Adipocyte (in vitro differentiated cells): ENCODE measurements at regions not wholly inside any gene's neighbourhood (a gene's known extent, or its start where the extent isn't known, plus 50 kb on each side); places are given as distances from the start of the nearest gene placed in this dataset.
A peak's percentile ranks its signal among the peaks of the same experiment; 100 is the strongest.

Experiments used
- DNase-seq: peaks from one replicate; pipeline ENCODE4 v3.0.0-alpha.2; 2015; ENCODE audit warnings: low read depth
- H3K27me3 ChIP-seq: replicated peaks from 2 replicates; pipeline ENCODE4 v1.7.0; 2013; ENCODE audit warnings: mild to moderate bottlenecking, low read length, moderate library complexity; ENCODE audit not compliant: control insufficient read depth, insufficient read depth
- H3K36me3 ChIP-seq: 2 replicates; pipeline ENCODE4 v1.7.0; 2013; ENCODE audit warnings: low read length, mild to moderate bottlenecking, moderate library complexity; ENCODE audit not compliant: control insufficient read depth, insufficient read depth, severe bottlenecking
- H3K4me1 ChIP-seq: 2 replicates; pipeline ENCODE4 v1.7.0; 2013; ENCODE audit warnings: mild to moderate bottlenecking, low read length, moderate library complexity; ENCODE audit not compliant: control insufficient read depth, insufficient read depth
- H3K4me3 ChIP-seq: 2 replicates; pipeline ENCODE4 v1.7.0; 2013; ENCODE audit warnings: mild to moderate bottlenecking, low read length, moderate library complexity
- H3K9ac ChIP-seq: 2 replicates; pipeline ENCODE4 v1.7.0; 2013; ENCODE audit warnings: mild to moderate bottlenecking, low read length, moderate library complexity
- H3K9me3 ChIP-seq: 2 replicates; pipeline ENCODE4 v1.7.0; 2013; ENCODE audit warnings: mild to moderate bottlenecking, low read length, moderate library complexity; ENCODE audit not compliant: control insufficient read depth

DNA sequence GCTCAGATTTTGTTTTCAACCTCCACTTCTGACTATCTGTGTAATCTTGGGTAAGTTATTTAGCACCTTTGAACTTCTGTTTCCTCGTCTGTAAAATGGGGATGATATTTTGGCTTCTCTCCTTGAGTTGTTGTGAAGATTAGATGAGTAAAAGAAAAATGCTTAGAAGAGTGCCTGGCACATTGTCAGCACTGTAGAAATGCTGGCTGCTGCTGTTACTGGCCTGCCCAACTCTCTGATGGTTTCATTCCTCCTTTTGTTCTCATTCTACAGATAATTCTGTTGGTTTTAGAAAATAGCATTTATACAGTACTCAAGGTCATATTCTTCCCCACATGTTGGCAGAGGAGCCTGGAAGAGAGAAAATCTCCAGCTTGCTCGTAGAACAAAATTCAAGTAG lies 547.2 kb upstream of the JAG1 start:
- Histone ChIP-seq H3K9ac (no peak overlapping the region), H3K9me3 (no peaks in the 10 kb centered on the region), H3K4me1 (peaks cover 18% of the 10 kb centered on the region), H3K4me3 (no peak overlapping the region), H3K27me3 (no peaks in the 10 kb centered on the region), H3K36me3 (no peaks in the 10 kb centered on the region)
- DNase-seq: no peak

DNA sequence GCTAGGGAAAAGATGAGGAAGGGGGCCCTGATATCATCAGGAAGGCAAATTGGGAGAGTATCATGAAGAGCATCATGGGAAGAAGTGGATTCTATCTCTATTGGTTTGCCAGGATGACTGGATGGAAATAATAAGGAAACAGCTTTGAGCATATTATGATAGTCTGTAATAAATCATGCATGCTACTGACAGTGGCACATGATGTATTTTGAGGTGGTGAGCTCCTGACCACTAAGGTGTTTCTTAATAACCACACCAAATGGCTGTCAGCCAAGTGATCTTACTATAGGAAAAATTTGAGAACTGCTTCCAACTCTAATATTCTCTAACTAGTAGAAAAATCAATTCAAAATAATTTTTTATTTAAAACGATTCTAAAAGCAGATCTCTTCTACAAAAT lies 548.4 kb upstream of the JAG1 start:
- H3K27me3 ChIP-seq: no peaks in the 10 kb centered on the region
- no peak overlapping the region for H3K9ac ChIP-seq
- H3K36me3 ChIP-seq: no peaks in the 10 kb centered on the region
- DNase-seq: no peak
- no peaks in the 10 kb centered on the region for H3K9me3 ChIP-seq
- H3K4me1 ChIP-seq: peaks cover 7% of the 10 kb centered on the region
- H3K4me3 ChIP-seq: no peak overlapping the region

DNA sequence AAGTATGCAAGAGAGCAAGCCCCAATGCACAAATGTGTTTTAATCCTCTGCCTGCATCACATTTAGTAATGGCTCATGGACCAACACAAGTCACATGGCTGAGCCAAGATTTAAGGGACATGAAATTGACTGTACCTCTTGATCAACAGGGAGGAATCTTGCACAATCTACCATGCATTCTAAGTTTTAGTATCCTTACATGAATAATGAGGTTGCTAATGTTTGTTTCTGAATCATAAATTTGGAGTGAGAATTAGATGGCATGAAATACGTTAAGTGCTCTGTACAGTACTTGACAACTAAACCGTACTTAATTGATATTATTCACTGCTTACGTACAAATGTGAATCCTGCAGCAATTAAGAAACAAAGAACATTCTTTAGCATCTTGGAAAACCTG lies 553.8 kb upstream of the JAG1 start:
- DNase-seq: no peak
- H3K36me3 ChIP-seq: no peaks in the 10 kb centered on the region
- H3K9ac ChIP-seq: no peak overlapping the region
- no peak overlapping the region for H3K4me3 ChIP-seq
- H3K4me1 ChIP-seq: peaks cover 16% of the 10 kb centered on the region
- H3K27me3 ChIP-seq: no peaks in the 10 kb centered on the region
- no peaks in the 10 kb centered on the region for H3K9me3 ChIP-seq

DNA sequence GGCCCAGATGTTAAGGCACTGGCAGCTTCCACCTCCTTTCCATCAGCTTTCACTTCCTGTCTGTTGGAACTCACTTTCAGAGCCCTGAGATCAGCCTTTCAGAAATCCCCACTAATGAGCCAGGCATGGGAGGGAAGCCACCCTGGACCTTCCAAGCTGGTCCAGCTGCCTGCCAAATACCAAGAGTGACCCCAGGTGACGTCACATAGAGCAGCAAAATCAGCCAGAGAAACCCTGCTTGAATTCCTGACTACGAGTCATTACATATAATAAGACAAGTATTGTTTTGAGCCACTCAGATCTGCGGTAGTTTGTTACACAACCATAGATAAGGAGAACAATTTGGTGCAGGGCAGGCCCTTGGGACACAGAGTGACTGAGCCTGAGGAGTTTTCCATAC lies 556.0 kb upstream of the JAG1 start:
- Histone ChIP-seq H3K4me1 (peaks cover 16% of the 10 kb centered on the region), H3K36me3 (no peaks in the 10 kb centered on the region), H3K27me3 (no peaks in the 10 kb centered on the region), H3K4me3 (peak overlapping the region; percentile 38), H3K9me3 (no peaks in the 10 kb centered on the region), H3K9ac (no peak overlapping the region)
- peak; percentile 91 for DNase-seq

GRCh38 chr20:11230999-11231398 lies 557.2 kb upstream of the JAG1 start:
- Histone ChIP-seq H3K4me1 (peaks cover 16% of the 10 kb centered on the region), H3K27me3 (no peaks in the 10 kb centered on the region), H3K4me3 (no peak overlapping the region), H3K9ac (no peak overlapping the region), H3K36me3 (no peaks in the 10 kb centered on the region), H3K9me3 (no peaks in the 10 kb centered on the region)
- peak; percentile 16 for DNase-seq

DNA sequence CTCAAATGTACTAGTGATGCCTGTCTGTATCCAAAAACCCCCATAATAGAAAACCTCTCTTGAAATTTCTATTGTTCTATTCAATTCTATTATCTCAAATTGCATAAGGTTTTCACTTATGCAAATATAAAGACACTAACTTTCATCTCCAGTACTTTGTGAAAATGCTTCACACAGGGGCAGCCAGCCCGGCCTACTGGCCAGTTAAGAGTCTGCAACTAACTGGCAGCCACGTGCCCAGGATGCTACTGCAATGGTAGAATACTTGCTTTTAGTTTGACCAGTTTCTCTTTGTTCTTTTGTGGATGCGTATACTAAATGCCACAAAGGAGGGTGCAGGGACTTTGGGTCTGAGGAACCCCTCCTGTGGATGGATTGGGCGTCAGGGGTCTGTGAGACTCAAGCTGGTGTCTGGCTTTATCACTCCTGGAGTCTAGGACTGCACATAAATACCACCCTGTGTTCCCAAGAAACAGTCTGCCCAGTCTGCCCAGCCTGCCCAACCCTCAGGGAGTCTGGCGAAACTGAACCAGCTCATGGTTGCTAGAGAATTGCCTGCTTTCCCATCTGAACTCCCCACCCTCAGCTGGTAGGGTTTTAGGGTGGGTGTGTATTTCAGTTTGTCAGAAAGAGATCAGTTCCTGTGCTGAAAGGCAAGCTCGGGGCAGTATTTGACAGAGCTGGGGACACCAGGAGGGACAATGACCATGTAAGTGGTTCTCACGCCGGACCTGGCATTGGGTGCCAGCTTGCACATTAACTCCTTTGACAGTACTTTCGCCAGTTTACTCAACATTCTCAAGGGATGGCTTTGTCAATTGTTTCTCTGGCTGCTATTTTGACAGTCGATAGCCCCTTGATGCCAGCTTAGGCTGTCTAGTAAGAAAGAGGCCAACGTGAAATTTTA lies 558.2 kb upstream of the JAG1 start:
- H3K4me1 ChIP-seq: peaks cover 16% of the 10 kb centered on the region
- no peaks in the 10 kb centered on the region for H3K9me3 ChIP-seq
- H3K27me3 ChIP-seq: no peaks in the 10 kb centered on the region
- no peak for DNase-seq
- no peaks in the 10 kb centered on the region for H3K36me3 ChIP-seq
- H3K9ac ChIP-seq: no peak overlapping the region
- H3K4me3 ChIP-seq: no peak overlapping the region

- Histone ChIP-seq H3K4me3 (no peak overlapping the region), H3K4me1 (peaks cover 16% of the 10 kb centered on the region), H3K36me3 (no peaks in the 10 kb centered on the region), H3K9ac (no peak overlapping the region), H3K27me3 (no peaks in the 10 kb centered on the region), H3K9me3 (no peaks in the 10 kb centered on the region)
- no peak for DNase-seq
These were observed 559.1 kb upstream of the JAG1 start for GRCh38 chr20:11232896-11233295.

DNA sequence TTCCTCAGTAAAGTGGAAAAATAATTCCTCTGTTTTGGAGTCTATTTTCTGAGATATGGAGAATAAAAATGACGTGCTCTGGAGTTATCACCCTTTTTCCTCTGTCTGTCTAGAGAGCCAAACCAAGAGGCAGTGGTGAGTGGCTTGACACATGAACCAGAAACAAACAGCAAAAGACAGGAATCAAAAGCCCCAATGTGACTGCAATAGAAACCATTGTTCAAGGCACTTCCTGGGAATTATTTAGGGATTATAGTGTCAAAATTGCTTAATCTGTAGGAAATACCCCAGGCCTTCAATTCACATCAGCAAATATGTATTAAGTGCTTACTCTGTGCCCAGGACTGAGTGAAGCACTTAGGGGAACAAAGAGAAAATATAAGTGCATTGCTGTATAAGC lies 560.4 kb upstream of the JAG1 start:
- H3K4me1 ChIP-seq: peaks cover 11% of the 10 kb centered on the region
- DNase-seq: no peak

GRCh38 chr20:11234608-11235007 lies 560.8 kb upstream of the JAG1 start:
- no peak overlapping the region for H3K4me3 ChIP-seq
- H3K9me3 ChIP-seq: no peaks in the 10 kb centered on the region
- H3K4me1 ChIP-seq: peaks cover 8% of the 10 kb centered on the region
- H3K9ac ChIP-seq: no peak overlapping the region
- H3K27me3 ChIP-seq: no peaks in the 10 kb centered on the region
- no peaks in the 10 kb centered on the region for H3K36me3 ChIP-seq
- no peak for DNase-seq

More for the DNA sequence above, 560.4 kb upstream of the JAG1 start:
- no peaks in the 10 kb centered on the region for H3K36me3 ChIP-seq
- H3K4me3 ChIP-seq: no peak overlapping the region
- no peaks in the 10 kb centered on the region for H3K9me3 ChIP-seq
- no peak overlapping the region for H3K9ac ChIP-seq
- H3K27me3 ChIP-seq: no peaks in the 10 kb centered on the region

DNA sequence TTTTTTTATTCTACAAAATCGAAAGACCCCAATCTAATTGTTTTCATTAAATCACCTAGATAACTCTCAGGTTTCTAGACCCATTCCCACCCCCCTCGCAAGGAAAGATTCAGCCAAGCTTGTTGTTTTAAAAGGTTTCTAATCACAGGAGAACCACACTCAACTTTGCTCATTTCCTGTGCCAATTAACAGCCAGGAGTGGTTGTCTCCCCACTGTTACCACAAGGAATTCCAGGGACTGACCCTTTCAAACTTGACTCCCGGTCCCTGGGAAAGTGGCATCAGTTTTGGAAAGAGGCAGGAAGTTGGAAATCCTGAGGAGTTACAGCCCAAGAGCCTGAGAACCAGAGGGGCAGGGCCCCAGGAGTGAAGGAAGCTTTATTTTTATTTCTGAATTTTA lies 561.3 kb upstream of the JAG1 start:
- H3K9me3 ChIP-seq: no peaks in the 10 kb centered on the region
- H3K4me3 ChIP-seq: no peak overlapping the region
- no peaks in the 10 kb centered on the region for H3K36me3 ChIP-seq
- H3K27me3 ChIP-seq: no peaks in the 10 kb centered on the region
- H3K9ac ChIP-seq: no peak overlapping the region
- peaks cover 3% of the 10 kb centered on the region for H3K4me1 ChIP-seq
- DNase-seq: peak; percentile 18

GRCh38 chr20:11242320-11242719 lies 568.5 kb upstream of the JAG1 start:
- Histone ChIP-seq H3K4me1 (no peaks in the 10 kb centered on the region), H3K9ac (no peak overlapping the region), H3K4me3 (no peak overlapping the region), H3K36me3 (no peaks in the 10 kb centered on the region), H3K27me3 (peaks cover 7% of the 10 kb centered on the region), H3K9me3 (no peaks in the 10 kb centered on the region)
- no peak for DNase-seq

DNA sequence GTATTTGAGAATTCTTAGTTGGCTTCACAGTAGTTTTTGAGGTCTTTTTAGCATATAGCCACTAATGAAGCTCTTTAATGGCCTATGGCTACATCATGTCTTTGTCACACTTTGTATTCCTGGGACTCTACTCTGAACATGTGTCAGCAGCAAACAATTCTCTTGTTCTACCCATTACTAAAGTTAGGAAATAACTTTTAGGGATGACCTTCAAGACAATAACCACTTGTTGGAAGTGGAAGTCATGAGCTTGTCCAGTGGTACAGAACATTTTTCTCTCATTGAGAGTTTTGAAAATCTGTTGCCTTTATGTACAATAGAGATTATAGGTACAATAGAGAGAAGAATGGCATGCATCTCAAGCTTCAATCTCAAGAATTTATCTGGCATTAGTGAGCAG lies 571.6 kb upstream of the JAG1 start:
- no peak for DNase-seq
- Histone ChIP-seq H3K36me3 (no peaks in the 10 kb centered on the region), H3K27me3 (peaks cover 34% of the 10 kb centered on the region), H3K9ac (no peak overlapping the region), H3K4me3 (no peak overlapping the region), H3K9me3 (no peaks in the 10 kb centered on the region), H3K4me1 (no peaks in the 10 kb centered on the region)
